HUES6 (cell line): ENCODE measurements at regions not wholly inside any gene's neighbourhood (a gene's known extent, or its start where the extent isn't known, plus 50 kb on each side); places are given as distances from the start of the nearest gene placed in this dataset.

Experiments
- H3K27ac ChIP-seq: 2 replicates; pipeline ENCODE4 v1.7.0; 2013; ENCODE audit warnings: low read depth, mild to moderate bottlenecking, low read length, inconsistent platforms
- H3K27me3 ChIP-seq: 2 replicates; pipeline ENCODE4 v1.6.1; 2013; ENCODE audit warnings: low read length; ENCODE audit not compliant: control insufficient read depth, insufficient read depth
- H3K36me3 ChIP-seq: 2 replicates; pipeline ENCODE4 v1.6.1; 2013; ENCODE audit warnings: low read length; ENCODE audit not compliant: control insufficient read depth, insufficient read depth
- H3K4me1 ChIP-seq: 2 replicates; pipeline ENCODE4 v1.6.1; 2013; ENCODE audit warnings: low read length; ENCODE audit not compliant: control insufficient read depth, insufficient read depth
- H3K4me3 ChIP-seq: 2 replicates; pipeline ENCODE4 v1.5.1; 2013; ENCODE audit warnings: low read depth, low read length
- H3K9ac ChIP-seq: one replicate; pipeline ENCODE4 v1.6.1; 2013; ENCODE audit warnings: mild to moderate bottlenecking, low read length
- H3K9me3 ChIP-seq: 2 replicates; pipeline ENCODE4 v1.6.1; 2013; ENCODE audit warnings: low read depth, low read length; ENCODE audit not compliant: control insufficient read depth, insufficient read depth

DNA sequence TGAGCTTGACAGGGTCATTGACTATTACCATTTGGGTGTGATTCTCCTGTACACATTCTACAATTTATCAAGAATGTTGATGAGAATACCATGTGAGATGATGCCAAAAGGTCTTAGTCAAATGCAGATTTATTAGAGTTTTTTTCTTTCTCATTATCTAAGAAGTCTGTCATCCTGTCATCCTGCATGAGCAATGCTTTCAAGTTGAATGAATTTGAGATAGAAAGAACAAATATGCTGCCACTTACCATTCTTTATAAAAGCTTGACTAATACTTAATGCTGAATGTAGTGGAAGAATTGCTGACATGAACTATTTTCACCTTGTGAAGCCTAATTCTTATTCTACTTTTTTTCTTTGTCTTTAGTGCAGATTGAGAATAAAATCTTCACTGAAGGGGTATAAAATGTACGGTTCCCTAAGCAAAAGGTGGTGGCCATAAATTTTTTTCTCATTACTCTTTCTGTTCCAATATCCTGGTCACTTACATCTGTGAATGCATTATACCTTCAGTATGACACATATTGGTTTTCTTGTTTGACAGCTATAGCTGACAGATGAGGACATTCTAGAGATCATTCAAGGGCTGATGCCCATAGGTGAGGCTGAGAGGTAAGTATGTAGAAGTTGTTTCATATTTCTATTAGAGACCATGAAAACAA lies 1434.7 kb downstream of the SLITRK1 start:
- Histone ChIP-seq H3K4me3 (no peak overlapping the region), H3K27me3 (no peaks in the 10 kb centered on the region), H3K36me3 (no peaks in the 10 kb centered on the region), H3K9me3 (0 out of 2 replicates have a peak, but pooled peaks cover 2% of the 10 kb centered on the region), H3K9ac (no peak overlapping the region), H3K27ac (no peak overlapping the region), H3K4me1 (no peaks in the 10 kb centered on the region)

- no peak overlapping the region for H3K27ac ChIP-seq
- H3K36me3 ChIP-seq, result no peaks in the 10 kb centered on the region
- no peaks in the 10 kb centered on the region for H3K27me3 ChIP-seq
- H3K9me3 ChIP-seq, result peaks cover 18% of the 10 kb centered on the region
- no peak overlapping the region for H3K9ac ChIP-seq
- H3K4me3 ChIP-seq, result no peak overlapping the region
- H3K4me1 ChIP-seq, result no peaks in the 10 kb centered on the region
These were observed 1442.9 kb downstream of the SLITRK1 start for GRCh38 chr13:82439159-82439904.

DNA sequence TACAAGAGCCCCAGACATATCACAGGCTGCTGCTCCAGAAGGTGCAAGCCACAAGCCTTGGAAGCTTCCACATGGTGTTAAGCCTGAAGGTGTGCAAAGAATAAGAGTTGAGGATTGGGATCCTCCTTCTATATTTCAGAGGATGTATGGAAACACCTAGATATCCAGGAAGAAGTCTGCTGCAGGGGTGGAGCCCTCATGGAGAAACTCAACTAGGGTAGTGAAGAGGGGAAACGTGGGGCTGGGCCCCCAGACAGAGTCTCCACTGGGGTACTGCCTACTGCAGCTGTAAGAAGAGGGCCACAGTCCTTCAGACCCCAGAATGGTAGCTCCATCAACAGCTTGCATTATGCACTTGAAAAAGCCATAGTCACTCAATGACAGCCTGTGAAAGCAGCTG lies 1444.0 kb downstream of the SLITRK1 start:
- no peak overlapping the region for H3K27ac ChIP-seq
- H3K27me3 ChIP-seq, result no peaks in the 10 kb centered on the region
- no peaks in the 10 kb centered on the region for H3K4me1 ChIP-seq
- no peak overlapping the region for H3K9ac ChIP-seq
- peaks cover 18% of the 10 kb centered on the region for H3K9me3 ChIP-seq
- H3K4me3 ChIP-seq, result no peak overlapping the region
- H3K36me3 ChIP-seq, result no peaks in the 10 kb centered on the region

GRCh38 chr13:82436099-82436585 lies 1446.1 kb downstream of the SLITRK1 start:
- H3K9me3 ChIP-seq, result peaks cover 18% of the 10 kb centered on the region
- H3K9ac ChIP-seq, result no peak overlapping the region
- no peaks in the 10 kb centered on the region for H3K4me1 ChIP-seq
- no peaks in the 10 kb centered on the region for H3K27me3 ChIP-seq
- no peak overlapping the region for H3K4me3 ChIP-seq
- H3K36me3 ChIP-seq, result no peaks in the 10 kb centered on the region
- H3K27ac ChIP-seq, result no peak overlapping the region

DNA sequence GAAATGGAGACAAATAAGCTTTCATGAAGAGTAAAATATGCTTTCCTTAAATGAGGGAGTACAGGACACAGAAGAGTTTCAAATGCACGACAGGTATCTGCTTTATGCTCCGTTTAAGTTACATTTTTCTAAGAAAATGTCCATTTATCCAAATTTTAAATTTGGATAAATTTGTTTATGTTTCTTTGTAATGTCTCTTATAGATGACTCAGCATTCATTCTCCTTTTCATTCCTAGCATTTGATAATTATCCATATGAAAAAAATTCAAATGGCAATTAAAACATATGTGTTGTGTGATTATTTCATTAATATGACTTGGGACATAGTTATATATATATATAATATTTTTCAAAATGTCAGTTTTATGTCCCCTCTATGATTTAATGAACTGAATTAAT lies 1449.3 kb downstream of the SLITRK1 start:
- Histone ChIP-seq H3K9ac (no peak overlapping the region), H3K36me3 (no peaks in the 10 kb centered on the region), H3K4me3 (no peak overlapping the region), H3K9me3 (peaks cover 4% of the 10 kb centered on the region), H3K27me3 (no peaks in the 10 kb centered on the region), H3K27ac (no peak overlapping the region), H3K4me1 (no peaks in the 10 kb centered on the region)

DNA sequence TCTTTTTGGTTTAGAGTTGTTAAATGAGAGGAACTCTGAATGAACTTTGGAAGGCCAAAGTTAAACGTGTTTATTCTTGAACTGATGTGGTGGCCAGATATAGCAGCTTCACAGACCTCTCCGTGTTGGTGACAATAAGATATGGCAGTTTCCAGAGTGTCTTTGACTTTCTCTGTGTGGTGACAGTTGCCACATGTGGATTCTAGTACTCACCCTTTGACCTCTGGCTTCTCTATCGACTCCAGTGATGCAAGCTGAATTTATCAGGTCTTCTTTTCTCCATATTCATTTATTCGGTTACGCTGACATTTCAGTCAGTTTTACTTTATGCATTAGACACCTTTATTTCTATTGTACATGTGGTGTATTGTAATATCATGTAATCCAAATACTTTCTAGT lies 1469.5 kb downstream of the SLITRK1 start:
- Histone ChIP-seq H3K36me3 (no peaks in the 10 kb centered on the region), H3K27ac (no peak overlapping the region), H3K9me3 (no peaks in the 10 kb centered on the region), H3K4me3 (no peak overlapping the region), H3K27me3 (no peaks in the 10 kb centered on the region), H3K9ac (no peak overlapping the region), H3K4me1 (no peaks in the 10 kb centered on the region)

GRCh38 chr13:82407321-82407720 lies 1475.0 kb downstream of the SLITRK1 start:
- H3K4me1 ChIP-seq, result no peaks in the 10 kb centered on the region
- H3K4me3 ChIP-seq, result no peak overlapping the region
- no peaks in the 10 kb centered on the region for H3K36me3 ChIP-seq
- H3K27ac ChIP-seq, result no peak overlapping the region
- no peaks in the 10 kb centered on the region for H3K27me3 ChIP-seq
- no peaks in the 10 kb centered on the region for H3K9me3 ChIP-seq
- no peak overlapping the region for H3K9ac ChIP-seq

- no peaks in the 10 kb centered on the region for H3K27me3 ChIP-seq
- H3K27ac ChIP-seq, result no peak overlapping the region
- H3K9me3 ChIP-seq, result peaks cover 3% of the 10 kb centered on the region; the same call in 1 of the 2 replicates
- H3K4me3 ChIP-seq, result no peak overlapping the region
- H3K4me1 ChIP-seq, result no peaks in the 10 kb centered on the region
- no peak overlapping the region for H3K9ac ChIP-seq
- H3K36me3 ChIP-seq, result no peaks in the 10 kb centered on the region
These were observed 1507.6 kb downstream of the SLITRK1 start for GRCh38 chr13:82374719-82375118.

DNA sequence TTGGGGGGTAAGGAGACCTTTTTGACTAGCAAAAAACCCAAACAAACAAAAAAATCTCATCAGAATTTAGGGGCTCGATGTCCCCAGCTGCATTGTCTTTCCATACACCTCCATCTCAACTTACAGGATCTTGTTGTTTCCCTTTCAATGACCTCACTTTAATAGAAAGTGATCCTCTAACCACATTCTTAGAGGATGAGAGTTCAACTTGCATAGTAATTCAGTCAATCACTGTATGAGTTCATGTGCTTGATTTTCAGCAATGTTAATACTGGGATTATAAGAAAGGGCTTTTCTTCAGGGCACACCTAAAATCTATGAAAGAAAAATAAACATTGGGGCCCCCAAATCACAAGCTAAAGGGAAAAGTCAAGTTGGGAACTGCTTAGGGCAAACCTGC lies 1512.0 kb downstream of the SLITRK1 start:
- no peak overlapping the region for H3K27ac ChIP-seq
- H3K4me1 ChIP-seq, result no peaks in the 10 kb centered on the region
- no peaks in the 10 kb centered on the region for H3K36me3 ChIP-seq
- no peaks in the 10 kb centered on the region for H3K27me3 ChIP-seq
- H3K4me3 ChIP-seq, result no peak overlapping the region
- no peaks in the 10 kb centered on the region for H3K9me3 ChIP-seq
- no peak overlapping the region for H3K9ac ChIP-seq

DNA sequence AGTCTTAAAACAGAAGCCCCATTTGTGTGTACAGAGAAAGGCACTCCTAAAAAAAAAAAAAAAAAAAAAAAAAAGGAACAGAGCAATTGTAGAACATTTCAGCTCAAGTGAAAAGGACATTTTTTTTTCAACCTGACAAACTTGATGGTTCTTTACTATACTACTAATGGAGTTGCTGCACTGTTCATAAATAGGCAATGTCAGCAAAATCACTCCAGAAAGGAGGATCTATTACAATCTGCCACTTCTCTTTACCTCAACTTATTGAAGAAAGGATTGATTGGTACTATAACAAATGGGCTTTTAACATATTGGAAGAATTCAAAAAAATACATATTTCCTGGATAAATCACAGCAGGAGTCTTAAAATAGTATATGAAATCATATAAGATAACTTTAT lies 1517.7 kb downstream of the SLITRK1 start:
- Histone ChIP-seq H3K9ac (no peak overlapping the region), H3K27ac (no peak overlapping the region), H3K4me3 (no peak overlapping the region), H3K36me3 (no peaks in the 10 kb centered on the region), H3K27me3 (no peaks in the 10 kb centered on the region), H3K9me3 (no peaks in the 10 kb centered on the region), H3K4me1 (no peaks in the 10 kb centered on the region)

- no peak overlapping the region for H3K9ac ChIP-seq
- H3K36me3 ChIP-seq, result no peaks in the 10 kb centered on the region
- H3K27ac ChIP-seq, result no peak overlapping the region
- no peak overlapping the region for H3K4me3 ChIP-seq
- H3K9me3 ChIP-seq, result no peaks in the 10 kb centered on the region
- H3K4me1 ChIP-seq, result no peaks in the 10 kb centered on the region
- H3K27me3 ChIP-seq, result no peaks in the 10 kb centered on the region
These were observed 1524.0 kb downstream of the SLITRK1 start for GRCh38 chr13:82358284-82358683.
